PC-9 (cell line): ENCODE measurements at regions not wholly inside any gene's neighbourhood (a gene's known extent, or its start where the extent isn't known, plus 50 kb on each side); places are given as distances from the start of the nearest gene placed in this dataset.

Experiments
- BruUV-seq: library from RNA; stranded (reverse); fragments of 400-500 nt; replicated peaks from 2 replicates; lab custom pipeline; 2021; lab: Mats Ljungman, UMichigan
- CTCF ChIA-PET: fragments of 300-600 bp; sonication (Branson Sonifier 250); formaldehyde crosslinking; loops from one replicate; lab custom pipeline; 2022; ENCODE audit warnings: antibody characterized with exemption; lab: Charles Lee
- POLR2A ChIA-PET: fragments of 300-600 bp; sonication (Branson Sonifier 250); formaldehyde crosslinking; loops from one replicate; lab custom pipeline; 2022; ENCODE audit warnings: antibody characterized with exemption; ENCODE audit not compliant: unreplicated experiment; lab: Charles Lee
- DNase-seq, 2 experiments: peaks; one replicate each; pipeline versions ENCODE4 v3.0.0 to v3.0.0-alpha.2; 2015 to 2022; ENCODE audit warnings: mixed read lengths in 1 of 2
- H2AFZ ChIP-seq: fragments of 200-600 bp; sonication (generic); 2 replicates; pipeline ENCODE4 v1.8.1; 2017; ENCODE audit warnings: antibody characterized with exemption
- H3F3A ChIP-seq: fragments of 200-600 bp; sonication (generic); 2 replicates; pipeline ENCODE4 v1.8.1; 2017; ENCODE audit warnings: antibody characterized with exemption, mild to moderate bottlenecking, low read depth; ENCODE audit not compliant: insufficient read depth
- H3K27ac ChIP-seq: fragments of 200-600 bp; sonication (generic); 2 replicates; pipeline ENCODE4 v1.6.1; 2016; ENCODE audit warnings: mixed run types
- H3K27me3 ChIP-seq: fragments of 200-600 bp; sonication (generic); 2 replicates; pipeline ENCODE4 v1.6.1; 2016; ENCODE audit warnings: low read depth, mixed run types; ENCODE audit not compliant: insufficient read depth
- H3K36me3 ChIP-seq: fragments of 200-600 bp; sonication (generic); 2 replicates; pipeline ENCODE4 v1.6.1; 2016; ENCODE audit warnings: low read depth, mixed run types
- H3K4me1 ChIP-seq: fragments of 200-600 bp; sonication (generic); replicated peaks from 2 replicates; pipeline ENCODE4 v1.6.1; 2016; ENCODE audit warnings: mixed run types; ENCODE audit not compliant: insufficient read depth
- H3K4me2 ChIP-seq: fragments of 200-600 bp; sonication (generic); 2 replicates; pipeline ENCODE4 v1.6.1; 2017; ENCODE audit warnings: mixed run types
- H3K4me3 ChIP-seq: fragments of 200-600 bp; sonication (generic); 2 replicates; pipeline ENCODE4 v1.6.1; 2016; ENCODE audit warnings: mixed run types
- H3K79me2 ChIP-seq: fragments of 200-600 bp; sonication (generic); 2 replicates; pipeline ENCODE4 v1.6.1; 2017; ENCODE audit warnings: low read depth, mixed run types
- H3K9me2 ChIP-seq: fragments of 200-600 bp; sonication (generic); 2 replicates; pipeline ENCODE4 v1.8.1; 2017; ENCODE audit warnings: mild to moderate bottlenecking; ENCODE audit not compliant: insufficient read depth
- H3K9me3 ChIP-seq: fragments of 200-600 bp; sonication (generic); 2 replicates; pipeline ENCODE4 v1.8.1; 2016; ENCODE audit warnings: low read depth; ENCODE audit not compliant: insufficient read depth
- H4K20me1 ChIP-seq: fragments of 200-600 bp; sonication (generic); 2 replicates; pipeline ENCODE4 v1.8.1; 2017; ENCODE audit not compliant: insufficient read depth
- EZH2 ChIP-seq: fragments of 200-600 bp; sonication (generic); IDR thresholded peaks from 2 replicates; pipeline ENCODE4 v1.8.0; 2017; ENCODE audit warnings: antibody characterized with exemption, low read depth
- intact Hi-C: fragments of 100-400 bp; cut with micrococcal nuclease; formaldehyde crosslinking; loops from one replicate; pipeline ENCODE4 v1.10.0; 2022; ENCODE audit not compliant: unreplicated experiment
- TF ChIP-seq, protein P1 (sequence below): fragments of 200-600 bp; sonication (generic); conservative IDR thresholded peaks from 2 replicates; pipeline ENCODE4 v1.6.1; 2017; ENCODE audit warnings: mixed run types, antibody characterized with exemption, mild to moderate bottlenecking, moderate library complexity

- no peaks in the 10 kb centered on the region for H3K4me1 ChIP-seq
- no peak overlapping the region for H2AFZ ChIP-seq
- H3F3A ChIP-seq, result no peaks in the 10 kb centered on the region
- no peaks in the 10 kb centered on the region for H3K9me3 ChIP-seq
- no peak overlapping the region for H3K4me2 ChIP-seq
- BruUV-seq, result no TSS peak
- H3K9me2 ChIP-seq, result no peaks in the 10 kb centered on the region
- TF ChIP-seq, protein P1, sequence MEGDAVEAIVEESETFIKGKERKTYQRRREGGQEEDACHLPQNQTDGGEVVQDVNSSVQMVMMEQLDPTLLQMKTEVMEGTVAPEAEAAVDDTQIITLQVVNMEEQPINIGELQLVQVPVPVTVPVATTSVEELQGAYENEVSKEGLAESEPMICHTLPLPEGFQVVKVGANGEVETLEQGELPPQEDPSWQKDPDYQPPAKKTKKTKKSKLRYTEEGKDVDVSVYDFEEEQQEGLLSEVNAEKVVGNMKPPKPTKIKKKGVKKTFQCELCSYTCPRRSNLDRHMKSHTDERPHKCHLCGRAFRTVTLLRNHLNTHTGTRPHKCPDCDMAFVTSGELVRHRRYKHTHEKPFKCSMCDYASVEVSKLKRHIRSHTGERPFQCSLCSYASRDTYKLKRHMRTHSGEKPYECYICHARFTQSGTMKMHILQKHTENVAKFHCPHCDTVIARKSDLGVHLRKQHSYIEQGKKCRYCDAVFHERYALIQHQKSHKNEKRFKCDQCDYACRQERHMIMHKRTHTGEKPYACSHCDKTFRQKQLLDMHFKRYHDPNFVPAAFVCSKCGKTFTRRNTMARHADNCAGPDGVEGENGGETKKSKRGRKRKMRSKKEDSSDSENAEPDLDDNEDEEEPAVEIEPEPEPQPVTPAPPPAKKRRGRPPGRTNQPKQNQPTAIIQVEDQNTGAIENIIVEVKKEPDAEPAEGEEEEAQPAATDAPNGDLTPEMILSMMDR, result no peak
- TF ChIP-seq EZH2, result no peak
- DNase-seq, result no peak
- ChIA-PET POLR2A (no interaction called here), CTCF (no interaction called here)
- H3K36me3 ChIP-seq, result no peaks in the 10 kb centered on the region
- H3K4me3 ChIP-seq, result no peak overlapping the region
- no peaks in the 10 kb centered on the region for H3K79me2 ChIP-seq
- intact Hi-C loops, result no loop called here
- no peak overlapping the region for H3K27ac ChIP-seq
- H4K20me1 ChIP-seq, result no peaks in the 10 kb centered on the region
- peaks cover 94% of the 10 kb centered on the region for H3K27me3 ChIP-seq
Measured at GRCh38 chr1:4027492-4028138, 127.5 kb upstream of the C1orf174 start.

DNA sequence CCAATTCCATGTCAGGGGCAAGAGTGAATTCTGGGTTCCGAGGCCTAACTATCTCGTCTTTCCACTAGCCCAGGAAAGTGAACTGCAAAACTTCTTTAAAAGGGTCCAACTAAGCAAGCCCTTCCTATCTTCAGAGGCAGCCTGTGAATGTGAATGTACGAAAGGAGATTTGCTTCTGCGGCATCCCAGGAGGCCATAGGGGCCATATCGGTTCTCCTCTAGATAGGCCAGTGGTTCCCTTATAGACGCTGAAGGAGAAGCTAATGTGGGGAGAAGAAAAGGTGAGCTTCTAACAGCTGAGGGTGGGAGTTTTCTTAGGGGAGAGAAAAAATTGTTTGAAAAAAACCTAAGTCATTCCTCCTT, 128.0 kb upstream of the C1orf174 start:
- Histone ChIP-seq H3K27me3 (peaks cover 94% of the 10 kb centered on the region), H3K4me2 (no peak overlapping the region), H3K4me3 (no peak overlapping the region), H3K27ac (no peak overlapping the region), H4K20me1 (no peaks in the 10 kb centered on the region), H3K9me2 (no peaks in the 10 kb centered on the region), H2AFZ (no peak overlapping the region), H3K9me3 (no peaks in the 10 kb centered on the region), H3K79me2 (no peaks in the 10 kb centered on the region), H3K4me1 (no peaks in the 10 kb centered on the region), H3F3A (no peaks in the 10 kb centered on the region), H3K36me3 (no peaks in the 10 kb centered on the region)
- DNase-seq, result no peak
- TF ChIP-seq EZH2, result no peak
- TF ChIP-seq, protein P1, result no peak
- ChIA-PET POLR2A (no interaction called here), CTCF (no interaction called here)
- BruUV-seq, result no TSS peak
- intact Hi-C loops, result no loop called here

- no peaks in the 10 kb centered on the region for H3K9me2 ChIP-seq
- no peak overlapping the region for H2AFZ ChIP-seq
- no peaks in the 10 kb centered on the region for H4K20me1 ChIP-seq
- no peaks in the 10 kb centered on the region for H3K4me1 ChIP-seq
- DNase-seq, result no peak
- no peak overlapping the region for H3K4me3 ChIP-seq
- H3K27me3 ChIP-seq, result peaks cover 94% of the 10 kb centered on the region
- no peak for TF ChIP-seq EZH2
- TF ChIP-seq, protein P1, result no peak
- ChIA-PET CTCF (no interaction called here), POLR2A (no interaction called here)
- H3K9me3 ChIP-seq, result no peaks in the 10 kb centered on the region
- no peaks in the 10 kb centered on the region for H3K79me2 ChIP-seq
- no peak overlapping the region for H3K4me2 ChIP-seq
- no peaks in the 10 kb centered on the region for H3K36me3 ChIP-seq
- no TSS peak for BruUV-seq
- no peak overlapping the region for H3K27ac ChIP-seq
- no peaks in the 10 kb centered on the region for H3F3A ChIP-seq
- intact Hi-C loops, result no loop called here
Measured at GRCh38 chr1:4029376-4029775, 129.3 kb upstream of the C1orf174 start.
